Adrenal gland (tissue), 9 donors: ENCODE measurements at regions not wholly inside any gene's neighbourhood (a gene's known extent, or its start where the extent isn't known, plus 50 kb on each side); places are given as distances from the start of the nearest gene placed in this dataset.

Source experiments
- DNase-seq, 7 donors: peaks; one replicate each; pipeline ENCODE4 v3.0.0-alpha.2; 2019 to 2020
- H3K27ac ChIP-seq, 5 donors: fragments of 200-600 bp; sonication (generic) in 4 of 5; 1 replicate in 3 of 5; 2 replicates in 2 of 5; pipeline versions ENCODE4 v1.5.1 to v1.8.0; 2016 to 2020; ENCODE audit warnings: mild to moderate bottlenecking in 1 of 5
- H3K27me3 ChIP-seq: fragments of 200-600 bp; 2 replicates; pipeline ENCODE4 v1.8.0; 2021
- H3K36me3 ChIP-seq, 2 donors: fragments of 200-600 bp; replicated peaks in 1 of 2; 1 replicate in 1 of 2; 2 replicates in 1 of 2; pipeline versions ENCODE4 v1.5.1 to v1.8.0; 2018 to 2022
- H3K4me1 ChIP-seq, 2 donors: fragments of 200-600 bp; replicated peaks in 1 of 2; 1 replicate in 1 of 2; 2 replicates in 1 of 2; pipeline versions ENCODE4 v1.5.1 to v1.8.0; 2018 to 2021
- H3K4me3 ChIP-seq, 4 donors: fragments of 200-600 bp; sonication (generic) in 3 of 4; one replicate each; pipeline ENCODE4 v1.5.1; 2016 to 2018
- H3K9me3 ChIP-seq, 3 donors: fragments of 200-600 bp; sonication (generic) in 1 of 3; replicated peaks in 1 of 3; 1 replicate in 2 of 3; 2 replicates in 1 of 3; pipeline versions ENCODE4 v1.5.1 to v1.8.0; 2016 to 2021
- POLR2A ChIP-seq, 2 donors: fragments of 450-650 bp; IDR thresholded peaks; one replicate each; pipeline ENCODE4 v1.6.1; 2017; ENCODE audit warnings: antibody characterized with exemption in 2 of 2, mild to moderate bottlenecking in 2 of 2, moderate library complexity in 1 of 2
- WGBS, 4 donors: extraction: QIAGEN DNeasy Blood & Tissue Kit in 2 of 4; methylation state at CpG; one replicate each; pipeline versions ENCODE4 v1.1.5 to v1.1.7; 2013 to 2017; 5-methylcytosine and 5-hydroxymethylcytosine counted together
- intact Hi-C, 2 donors: fragments of 100-400 bp; cut with DNase I; formaldehyde crosslinking; loops; one replicate each; pipeline versions ENCODE4 v1.14.1 to v1.15.0; 2022 to 2023
- TF ChIP-seq, protein P1 (sequence below), 6 experiments: fragments of 450-650 bp in 4 of 6; fragments of 200-600 bp in 2 of 6; sonication (generic) in 1 of 6; IDR thresholded peaks; 1 replicate in 5 of 6; 2 replicates in 1 of 6; pipeline versions ENCODE4 v1.5.1 to v1.8.0; 2016 to 2021; ENCODE audit warnings: antibody characterized with exemption in 6 of 6, mild to moderate bottlenecking in 2 of 6, moderate library complexity in 1 of 6
- donor health status: healthy with polysubstance abuse.
- donor health status: Bipolar disorder and iron deficiency.
- donor health status: DM: yes; HTN: yes; CAD: no.
- donor health status: DM: no; HTN: no; CAD: no.
- donor health status: DM: no; HTN: no; CAD: no.

DNA sequence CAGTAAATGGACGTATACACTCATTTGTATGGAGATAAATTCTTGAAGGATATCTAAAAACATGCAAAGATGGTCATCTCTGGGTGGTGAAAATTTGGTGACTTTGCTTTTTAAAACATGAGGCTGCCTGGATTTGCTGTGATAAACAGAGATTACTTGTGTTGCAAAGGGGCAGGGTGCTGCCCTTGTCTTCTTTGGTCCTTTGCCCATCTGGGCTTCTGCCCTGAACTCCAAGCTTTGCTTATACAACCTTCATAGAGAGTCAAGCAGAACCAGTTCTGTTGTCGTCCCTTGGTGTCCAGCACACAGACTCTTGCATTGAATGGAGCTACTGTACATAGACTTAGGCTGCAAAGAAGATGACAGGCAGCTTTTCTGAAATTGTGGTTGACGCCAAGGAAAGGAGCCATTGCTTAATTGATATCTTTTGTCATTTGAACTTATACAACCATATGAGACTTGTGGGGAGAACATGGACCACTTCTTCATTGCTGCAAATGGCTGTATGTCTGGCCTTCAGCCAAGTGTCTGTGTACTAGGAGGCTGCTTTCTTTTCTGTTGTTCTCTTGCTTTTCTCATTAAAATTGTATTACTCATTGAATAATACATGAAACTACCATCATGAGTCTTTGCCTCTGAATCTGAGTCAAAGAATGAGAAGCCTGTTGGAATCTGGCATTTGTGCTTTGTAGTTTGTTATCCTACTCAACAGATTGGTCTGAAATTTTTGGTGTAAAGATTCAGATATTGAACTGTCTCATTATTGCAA is 152.5 kb downstream of the DMRT2 start:
- intact Hi-C loops: no loop called here
- 32 to 81% (median 56%) methylated on average over 3 of the region's 3 CpGs for WGBS, 4 donors
- no peak overlapping the region for H3K4me3 ChIP-seq
- no peak for TF ChIP-seq POLR2A (IDR thresholded peaks at IDR 0.05)
- TF ChIP-seq, protein P1, sequence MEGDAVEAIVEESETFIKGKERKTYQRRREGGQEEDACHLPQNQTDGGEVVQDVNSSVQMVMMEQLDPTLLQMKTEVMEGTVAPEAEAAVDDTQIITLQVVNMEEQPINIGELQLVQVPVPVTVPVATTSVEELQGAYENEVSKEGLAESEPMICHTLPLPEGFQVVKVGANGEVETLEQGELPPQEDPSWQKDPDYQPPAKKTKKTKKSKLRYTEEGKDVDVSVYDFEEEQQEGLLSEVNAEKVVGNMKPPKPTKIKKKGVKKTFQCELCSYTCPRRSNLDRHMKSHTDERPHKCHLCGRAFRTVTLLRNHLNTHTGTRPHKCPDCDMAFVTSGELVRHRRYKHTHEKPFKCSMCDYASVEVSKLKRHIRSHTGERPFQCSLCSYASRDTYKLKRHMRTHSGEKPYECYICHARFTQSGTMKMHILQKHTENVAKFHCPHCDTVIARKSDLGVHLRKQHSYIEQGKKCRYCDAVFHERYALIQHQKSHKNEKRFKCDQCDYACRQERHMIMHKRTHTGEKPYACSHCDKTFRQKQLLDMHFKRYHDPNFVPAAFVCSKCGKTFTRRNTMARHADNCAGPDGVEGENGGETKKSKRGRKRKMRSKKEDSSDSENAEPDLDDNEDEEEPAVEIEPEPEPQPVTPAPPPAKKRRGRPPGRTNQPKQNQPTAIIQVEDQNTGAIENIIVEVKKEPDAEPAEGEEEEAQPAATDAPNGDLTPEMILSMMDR (IDR thresholded peaks at IDR 0.05): no peak
- H3K4me1 ChIP-seq: no peaks in the 10 kb centered on the region
- no peak for DNase-seq
- no peak overlapping the region for H3K27ac ChIP-seq
- H3K36me3 ChIP-seq: no peaks in the 10 kb centered on the region
- no peaks in the 10 kb centered on the region for H3K9me3 ChIP-seq
- no peaks in the 10 kb centered on the region for H3K27me3 ChIP-seq

DNA sequence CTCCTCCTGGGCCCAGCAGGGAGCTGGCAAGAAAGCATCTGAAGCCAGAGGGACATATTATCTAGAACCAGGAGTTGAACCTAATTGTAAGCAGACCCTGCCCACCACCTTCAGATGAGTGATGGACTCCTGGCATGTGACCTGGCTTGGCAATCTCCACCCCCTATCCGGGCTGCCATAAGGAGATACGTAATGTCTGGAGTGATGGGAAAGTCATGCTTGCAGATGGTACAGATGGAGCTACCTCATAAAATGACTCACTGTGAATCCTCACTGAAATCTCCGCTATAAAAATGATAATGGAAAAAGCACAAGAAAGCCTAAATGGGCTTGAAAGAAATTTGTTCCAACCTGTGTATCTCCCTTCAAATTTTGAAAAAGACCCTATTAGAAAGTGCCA is 157.5 kb downstream of the DMRT2 start:
- Histone ChIP-seq H3K4me3 (no peak overlapping the region), H3K27me3 (no peaks in the 10 kb centered on the region), H3K4me1 (no peaks in the 10 kb centered on the region), H3K27ac (no peak overlapping the region), H3K9me3 (no peaks in the 10 kb centered on the region), H3K36me3 (no peaks in the 10 kb centered on the region)
- intact Hi-C loops: no loop called here
- TF ChIP-seq, protein P1 (IDR thresholded peaks at IDR 0.05): no peak
- no peak for TF ChIP-seq POLR2A (IDR thresholded peaks at IDR 0.05)
- no peak for DNase-seq
- WGBS, 4 donors: 60 to 77% (median 69%) methylated on average over 3 of the region's 3 CpGs

DNA sequence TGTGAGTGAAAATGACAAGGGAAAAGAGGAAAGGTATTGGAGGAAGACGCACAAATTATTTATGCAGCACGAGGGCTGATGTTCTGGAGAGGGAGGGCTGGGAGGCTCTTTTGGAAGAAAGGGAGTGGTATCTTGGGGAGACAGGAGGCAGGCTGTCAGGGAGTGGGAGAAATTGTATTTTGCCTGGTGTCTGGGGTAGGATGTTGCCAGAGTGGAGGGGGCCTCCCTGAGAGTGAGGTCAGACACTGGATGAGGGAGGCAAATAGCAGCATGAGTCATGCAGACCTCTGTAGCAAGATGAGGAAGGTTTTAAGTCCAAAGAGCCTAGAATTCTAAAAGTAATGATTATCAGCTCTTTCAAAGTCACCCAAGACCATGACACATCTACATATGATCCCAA is 158.0 kb downstream of the DMRT2 start:
- H3K27me3 ChIP-seq: no peaks in the 10 kb centered on the region
- H3K9me3 ChIP-seq: no peaks in the 10 kb centered on the region
- TF ChIP-seq POLR2A (IDR thresholded peaks at IDR 0.05): no peak
- TF ChIP-seq, protein P1 (IDR thresholded peaks at IDR 0.05): no peak
- intact Hi-C loops: no loop called here
- no peaks in the 10 kb centered on the region for H3K36me3 ChIP-seq
- H3K27ac ChIP-seq: no peak overlapping the region
- H3K4me3 ChIP-seq: no peak overlapping the region
- no peaks in the 10 kb centered on the region for H3K4me1 ChIP-seq
- DNase-seq: no peak
- 55 to 61% (median 56%) methylated on average over 2 of the region's 2 CpGs for WGBS, 4 donors

DNA sequence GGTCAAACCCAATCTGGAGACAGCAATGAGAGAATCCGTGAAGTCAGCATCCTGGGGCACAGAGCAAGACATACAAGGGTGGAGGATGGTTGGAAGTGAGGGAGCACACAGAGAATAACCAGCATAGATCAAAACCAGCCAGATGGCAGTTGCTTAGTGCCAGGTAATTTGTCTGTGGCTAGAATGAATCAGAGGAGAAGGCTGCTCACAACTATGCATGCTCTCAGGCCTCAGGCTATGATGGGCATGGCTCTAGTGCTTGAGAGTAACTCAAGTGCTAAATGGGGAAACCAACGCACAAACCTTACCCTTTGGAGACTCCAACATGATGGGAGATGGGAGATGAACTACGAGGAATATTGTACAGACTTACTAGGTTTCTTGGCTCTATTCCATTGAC is 160.8 kb downstream of the DMRT2 start:
- intact Hi-C loops: no loop called here
- 68 to 88% (median 74%) methylated on average over 3 of the region's 3 CpGs for WGBS, 4 donors
- no peaks in the 10 kb centered on the region for H3K36me3 ChIP-seq
- no peaks in the 10 kb centered on the region for H3K9me3 ChIP-seq
- TF ChIP-seq, protein P1 (IDR thresholded peaks at IDR 0.05): no peak
- TF ChIP-seq POLR2A (IDR thresholded peaks at IDR 0.05): no peak
- no peak overlapping the region for H3K27ac ChIP-seq
- H3K4me1 ChIP-seq: no peaks in the 10 kb centered on the region
- H3K27me3 ChIP-seq: no peaks in the 10 kb centered on the region
- no peak overlapping the region for H3K4me3 ChIP-seq
- DNase-seq: no peak
